H1 (cell line): ENCODE measurements at regions not wholly inside any gene's neighbourhood (a gene's known extent, or its start where the extent isn't known, plus 50 kb on each side); places are given as distances from the start of the nearest gene placed in this dataset.

Experiments used
- NANOG ChIP-seq: IDR thresholded peaks from 2 replicates; pipeline ENCODE4 v1.6.1; 2011; ENCODE audit warnings: low read length, low read depth, mild to moderate bottlenecking, inconsistent platforms; ENCODE audit not compliant: insufficient read depth, poor library complexity, severe bottlenecking

GRCh38 chr1:244160455-244161235, 109.6 kb downstream of the ZBTB18 start (continued):
- TF ChIP-seq NANOG, result no peak
